ENCODE measurements at regions not wholly inside any gene's neighbourhood (a gene's known extent, or its start where the extent isn't known, plus 50 kb on each side); places are given as distances from the start of the nearest gene placed in this dataset.
"Not testable (repeated sequence)": the region's sequence is repeated elsewhere in the genome, so short reads cannot be mapped to it uniquely, and the experiment has no call there.

GRCh38 chr2:57066301-57066700 lies 882.5 kb downstream of the CCDC85A start:
- H3K27ac ChIP-seq (ENCODE audit: low read depth, low read length); H3K4me1 Mint-ChIP-seq; POLR2A ChIA-PET; CTCF ChIA-PET; DNase-seq; H3K36me3 Mint-ChIP-seq; H3K27me3 ChIP-seq (ENCODE audit: control insufficient read depth in 2 of 2, insufficient read depth in 2 of 2, low read length in 2 of 2); H3K27ac Mint-ChIP-seq; H3K4me3 ChIP-seq (ENCODE audit: low read length); H3K27me3 Mint-ChIP-seq; H3K36me3 ChIP-seq (ENCODE audit: control insufficient read depth in 2 of 3, insufficient read depth in 3 of 3, low read length in 3 of 3); H3K4me3 Mint-ChIP-seq; intact Hi-C loops (cut with micrococcal nuclease); ATAC-seq; H3K4me1 ChIP-seq (ENCODE audit: control insufficient read depth in 2 of 2, insufficient read depth in 2 of 2, low read length in 2 of 2); H3K9me3 ChIP-seq (ENCODE audit: control insufficient read depth in 2 of 3, low read length in 3 of 3): not testable (repeated sequence)
- H3K9me3 Mint-ChIP-seq = peaks cover 0 to 19% (median 7%) of the 10 kb centered on the region in 11 donors

DNA sequence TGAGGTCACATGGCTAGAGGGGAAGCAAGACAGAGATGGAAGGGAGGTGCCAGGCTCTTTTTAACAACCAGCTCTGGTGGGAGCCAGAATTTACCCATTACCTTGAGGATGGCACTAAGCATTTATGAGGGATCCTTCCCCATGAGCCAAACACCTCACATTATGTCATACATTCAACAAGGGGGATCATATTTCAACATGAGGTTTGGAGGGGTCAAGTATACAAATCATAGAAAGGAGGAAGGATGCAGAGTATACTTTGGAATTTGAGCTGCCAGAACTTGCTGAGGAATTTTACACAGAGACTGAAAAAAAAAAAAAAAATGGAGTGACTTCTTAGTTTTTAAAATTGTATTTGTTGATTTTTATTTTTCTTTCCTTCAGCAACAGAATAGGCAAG lies 891.4 kb downstream of the CCDC85A start:
- ChIA-PET CTCF (no interaction called here), POLR2A (no interaction called here)
- Mint-ChIP-seq H3K4me3 (no peak overlapping the region), H3K27ac (no peak overlapping the region), H3K36me3 (peaks cover 0 to 7% (median 0%) of the 10 kb centered on the region in 5 donors), H3K9me3 (peaks cover 0 to 25% (median 9%) of the 10 kb centered on the region in 11 donors), H3K27me3 (no peaks in the 10 kb centered on the region), H3K4me1 (no peaks in the 10 kb centered on the region)
- ATAC-seq = no peak
- H3K4me1 ChIP-seq (ENCODE audit: control insufficient read depth in 2 of 2, insufficient read depth in 2 of 2, low read length in 2 of 2) = no peaks in the 10 kb centered on the region
- no peaks in the 10 kb centered on the region for H3K36me3 ChIP-seq (ENCODE audit: control insufficient read depth in 2 of 3, insufficient read depth in 3 of 3, low read length in 3 of 3)
- H3K9me3 ChIP-seq (ENCODE audit: control insufficient read depth in 2 of 3, low read length in 3 of 3) = no peaks in the 10 kb centered on the region
- H3K4me3 ChIP-seq (ENCODE audit: low read length) = no peak overlapping the region
- no peak for DNase-seq
- intact Hi-C loops (cut with micrococcal nuclease) = no loop called here
- no peak overlapping the region for H3K27ac ChIP-seq (ENCODE audit: low read depth, low read length)
- H3K27me3 ChIP-seq (ENCODE audit: control insufficient read depth in 2 of 2, insufficient read depth in 2 of 2, low read length in 2 of 2) = no peaks in the 10 kb centered on the region

GRCh38 chr2:57080035-57080434 lies 896.2 kb downstream of the CCDC85A start:
- DNase-seq (no peak), ATAC-seq (no peak)
- CTCF ChIA-PET = no interaction called here
- Histone ChIP-seq H3K36me3 (ENCODE audit: control insufficient read depth in 2 of 3, insufficient read depth in 3 of 3, low read length in 3 of 3) (no peaks in the 10 kb centered on the region), H3K27me3 (ENCODE audit: control insufficient read depth in 2 of 2, insufficient read depth in 2 of 2, low read length in 2 of 2) (no peaks in the 10 kb centered on the region), H3K27ac (ENCODE audit: low read depth, low read length) (no peak overlapping the region), H3K9me3 (ENCODE audit: control insufficient read depth in 2 of 3, low read length in 3 of 3) (peaks cover 0 to 18% (median 0%) of the 10 kb centered on the region in 3 experiments), H3K4me3 (ENCODE audit: low read length) (no peak overlapping the region), H3K4me1 (ENCODE audit: control insufficient read depth in 2 of 2, insufficient read depth in 2 of 2, low read length in 2 of 2) (no peaks in the 10 kb centered on the region)
- Mint-ChIP-seq H3K27ac (no peak overlapping the region), H3K4me3 (no peak overlapping the region), H3K36me3 (peaks cover 0 to 1% (median 0%) of the 10 kb centered on the region in 5 donors), H3K27me3 (no peaks in the 10 kb centered on the region), H3K9me3 (peaks cover 0 to 37% (median 7%) of the 10 kb centered on the region in 11 donors), H3K4me1 (no peaks in the 10 kb centered on the region)
- POLR2A ChIA-PET = no interaction called here
- intact Hi-C loops (cut with micrococcal nuclease) = no loop called here

- Mint-ChIP-seq H3K4me3 (no peak overlapping the region), H3K4me1 (no peaks in the 10 kb centered on the region), H3K27ac (no peak overlapping the region), H3K27me3 (no peaks in the 10 kb centered on the region), H3K9me3 (peaks cover 3 to 26% (median 11%) of the 10 kb centered on the region in 11 donors), H3K36me3 (peaks cover 0 to 4% (median 0%) of the 10 kb centered on the region in 5 donors)
- ATAC-seq (no peak), DNase-seq (no peak)
- H3K27me3 ChIP-seq (ENCODE audit: control insufficient read depth in 2 of 2, insufficient read depth in 2 of 2, low read length in 2 of 2) = no peaks in the 10 kb centered on the region
- no peaks in the 10 kb centered on the region for H3K4me1 ChIP-seq (ENCODE audit: control insufficient read depth in 2 of 2, insufficient read depth in 2 of 2, low read length in 2 of 2)
- ChIA-PET POLR2A (no interaction called here), CTCF (no interaction called here)
- intact Hi-C loops (cut with micrococcal nuclease) = no loop called here
- H3K9me3 ChIP-seq (ENCODE audit: control insufficient read depth in 2 of 3, low read length in 3 of 3) = peaks cover 0 to 19% (median 0%) of the 10 kb centered on the region in 3 experiments
- no peak overlapping the region for H3K27ac ChIP-seq (ENCODE audit: low read depth, low read length)
- H3K36me3 ChIP-seq (ENCODE audit: control insufficient read depth in 2 of 3, insufficient read depth in 3 of 3, low read length in 3 of 3) = no peaks in the 10 kb centered on the region
- no peak overlapping the region for H3K4me3 ChIP-seq (ENCODE audit: low read length)
Observed at GRCh38 chr2:57084697-57085281, 901.0 kb downstream of the CCDC85A start.

- Mint-ChIP-seq H3K4me1 (no peaks in the 10 kb centered on the region), H3K9me3 (peaks cover 1 to 34% (median 9%) of the 10 kb centered on the region in 11 donors), H3K27me3 (no peaks in the 10 kb centered on the region), H3K36me3 (no peaks in the 10 kb centered on the region), H3K27ac (no peak overlapping the region), H3K4me3 (no peak overlapping the region)
- POLR2A ChIA-PET = interaction anchor here (0.7 kb wide), 1 partner anchor 14 kb away, joined by 9 read pairs; no protein-coding TSS in a partner anchor
- no peak overlapping the region for H3K27ac ChIP-seq (ENCODE audit: low read depth, low read length)
- H3K4me1 ChIP-seq (ENCODE audit: control insufficient read depth in 2 of 2, insufficient read depth in 2 of 2, low read length in 2 of 2) = no peaks in the 10 kb centered on the region
- DNase-seq (no peak), ATAC-seq (no peak)
- H3K36me3 ChIP-seq (ENCODE audit: control insufficient read depth in 2 of 3, insufficient read depth in 3 of 3, low read length in 3 of 3) = no peaks in the 10 kb centered on the region
- CTCF ChIA-PET = no interaction called here
- no peak overlapping the region for H3K4me3 ChIP-seq (ENCODE audit: low read length)
- intact Hi-C loops (cut with micrococcal nuclease) = no loop called here
- no peaks in the 10 kb centered on the region for H3K27me3 ChIP-seq (ENCODE audit: control insufficient read depth in 2 of 2, insufficient read depth in 2 of 2, low read length in 2 of 2)
- no peaks in the 10 kb centered on the region for H3K9me3 ChIP-seq (ENCODE audit: control insufficient read depth in 2 of 3, low read length in 3 of 3)
Observed at GRCh38 chr2:57093020-57093419, 909.2 kb downstream of the CCDC85A start.

DNA sequence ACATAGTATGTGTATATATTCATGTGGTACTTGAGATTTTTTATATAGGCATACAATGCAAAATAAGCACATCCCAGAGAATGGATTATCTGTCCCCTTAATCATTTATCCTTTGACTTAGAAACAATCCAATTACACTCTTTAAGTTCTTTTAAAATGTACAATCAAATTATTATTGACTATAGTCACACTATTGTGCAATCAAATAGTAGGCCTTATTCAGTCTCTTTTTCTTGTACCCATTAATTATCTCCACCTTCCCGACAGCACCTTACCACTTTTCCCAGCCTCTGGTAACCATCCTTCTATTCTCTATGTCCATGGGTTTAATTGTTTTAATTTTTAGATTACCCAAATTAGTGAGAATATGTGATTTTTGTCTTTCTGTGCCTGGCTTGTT lies 914.1 kb downstream of the CCDC85A start:
- ChIA-PET POLR2A (no interaction called here), CTCF (no interaction called here)
- peaks cover 6 to 59% (median 12%) of the 10 kb centered on the region in 11 donors for H3K9me3 Mint-ChIP-seq
- H3K4me1 ChIP-seq (ENCODE audit: control insufficient read depth in 2 of 2, insufficient read depth in 2 of 2, low read length in 2 of 2) = no peaks in the 10 kb centered on the region
- H3K36me3 Mint-ChIP-seq = no peaks in the 10 kb centered on the region
- no peak overlapping the region for H3K27ac ChIP-seq (ENCODE audit: low read depth, low read length)
- no peaks in the 10 kb centered on the region for H3K9me3 ChIP-seq (ENCODE audit: control insufficient read depth in 2 of 3, low read length in 3 of 3)
- no peaks in the 10 kb centered on the region for H3K4me1 Mint-ChIP-seq
- H3K27ac Mint-ChIP-seq = no peak overlapping the region
- no peak for ATAC-seq
- no peak for DNase-seq
- intact Hi-C loops (cut with micrococcal nuclease) = no loop called here
- no peaks in the 10 kb centered on the region for H3K27me3 Mint-ChIP-seq
- H3K27me3 ChIP-seq (ENCODE audit: control insufficient read depth in 2 of 2, insufficient read depth in 2 of 2, low read length in 2 of 2) = no peaks in the 10 kb centered on the region
- H3K4me3 ChIP-seq (ENCODE audit: low read length) = no peak overlapping the region
- H3K36me3 ChIP-seq (ENCODE audit: control insufficient read depth in 2 of 3, insufficient read depth in 3 of 3, low read length in 3 of 3) = no peaks in the 10 kb centered on the region
- no peak overlapping the region for H3K4me3 Mint-ChIP-seq

DNA sequence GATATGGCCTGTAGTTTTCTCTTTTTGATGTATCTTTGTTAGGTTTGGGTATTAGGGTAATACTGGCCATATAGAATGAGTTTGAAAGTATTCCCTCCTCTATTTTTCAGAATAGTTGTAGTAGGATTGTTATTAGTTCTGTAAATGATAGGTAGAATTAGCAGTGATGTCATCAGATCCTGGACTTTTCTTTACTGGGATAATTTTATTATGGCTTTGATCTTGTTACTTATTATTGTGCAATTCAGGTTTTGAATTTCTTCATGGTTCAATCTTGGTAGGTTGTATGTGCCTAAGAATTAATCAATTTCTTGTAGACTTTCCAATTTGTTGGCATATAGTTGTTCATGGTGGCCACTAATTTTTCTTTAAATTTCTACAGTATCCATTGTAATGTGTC lies 916.6 kb downstream of the CCDC85A start:
- Histone ChIP-seq H3K4me3 (ENCODE audit: low read length) (no peak overlapping the region), H3K27ac (ENCODE audit: low read depth, low read length) (no peak overlapping the region), H3K9me3 (ENCODE audit: control insufficient read depth in 2 of 3, low read length in 3 of 3) (no peaks in the 10 kb centered on the region), H3K4me1 (ENCODE audit: control insufficient read depth in 2 of 2, insufficient read depth in 2 of 2, low read length in 2 of 2) (no peaks in the 10 kb centered on the region), H3K36me3 (ENCODE audit: control insufficient read depth in 2 of 3, insufficient read depth in 3 of 3, low read length in 3 of 3) (no peaks in the 10 kb centered on the region), H3K27me3 (ENCODE audit: control insufficient read depth in 2 of 2, insufficient read depth in 2 of 2, low read length in 2 of 2) (no peaks in the 10 kb centered on the region)
- ATAC-seq = no peak
- H3K4me3 Mint-ChIP-seq = no peak overlapping the region
- intact Hi-C loops (cut with micrococcal nuclease) = loop anchor here in 1 of 2 donors (2.0 kb wide), 1 partner anchor 20 kb away; no protein-coding TSS in a partner anchor
- no peaks in the 10 kb centered on the region for H3K4me1 Mint-ChIP-seq
- POLR2A ChIA-PET = no interaction called here
- DNase-seq = no peak
- no peaks in the 10 kb centered on the region for H3K36me3 Mint-ChIP-seq
- CTCF ChIA-PET = no interaction called here
- no peaks in the 10 kb centered on the region for H3K27me3 Mint-ChIP-seq
- no peak overlapping the region for H3K27ac Mint-ChIP-seq
- peaks cover 2 to 53% (median 12%) of the 10 kb centered on the region in 11 donors for H3K9me3 Mint-ChIP-seq

All from naive thymus-derived CD4-positive, alpha-beta T cell (primary cell).